RWPE1 (cell line): ENCODE measurements at regions not wholly inside any gene's neighbourhood (a gene's known extent, or its start where the extent isn't known, plus 50 kb on each side); places are given as distances from the start of the nearest gene placed in this dataset.

Experiments used
- CTCF ChIA-PET: fragments of 350-600 bp; sonication (Branson Sonifier 250); formaldehyde crosslinking; extraction: SDS; loops from one replicate; lab custom pipeline; 2021; lab: Yijun Ruan, JAX
- POLR2A ChIA-PET: fragments of 400-600 bp; formaldehyde crosslinking; extraction: SDS; loops from one replicate; lab custom pipeline; 2020; ENCODE audit warnings: antibody characterized with exemption; ENCODE audit not compliant: low non-redundant PET; lab: Yijun Ruan, JAX
- DNase-seq: peaks from one replicate; pipeline ENCODE4 v3.0.0; 2012; ENCODE audit warnings: low spot score
- H3K27ac ChIP-seq: fragments of 450-650 bp; 2 replicates; pipeline ENCODE4 v1.5.1; 2017
- TF ChIP-seq, protein P1 (sequence below): fragments of 450-650 bp; conservative IDR thresholded peaks from 2 replicates; pipeline ENCODE4 v1.5.1; 2017; ENCODE audit warnings: low read depth, mild to moderate bottlenecking

DNA sequence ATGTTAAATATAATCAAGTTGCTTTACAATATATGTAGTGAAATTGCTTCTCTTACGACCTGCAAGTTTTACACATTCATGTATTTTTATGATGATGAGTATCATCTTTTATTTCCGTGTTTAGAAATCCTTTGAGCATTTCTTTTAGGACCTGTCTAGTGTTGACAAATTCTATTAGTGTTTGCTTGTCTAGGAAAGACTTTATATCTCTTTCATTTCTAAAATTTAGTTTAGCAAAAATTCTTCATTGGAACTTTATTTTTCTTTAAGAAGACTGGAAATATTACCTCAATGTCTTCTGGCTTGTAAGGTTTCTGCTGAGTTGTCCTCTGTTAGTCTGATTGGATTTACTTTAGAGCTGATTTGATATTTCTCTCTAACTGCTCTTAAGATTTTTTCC, 920.9 kb upstream of the CTNND2 start:
- no peak for DNase-seq
- CTCF ChIA-PET = no interaction called here
- TF ChIP-seq, protein P1, sequence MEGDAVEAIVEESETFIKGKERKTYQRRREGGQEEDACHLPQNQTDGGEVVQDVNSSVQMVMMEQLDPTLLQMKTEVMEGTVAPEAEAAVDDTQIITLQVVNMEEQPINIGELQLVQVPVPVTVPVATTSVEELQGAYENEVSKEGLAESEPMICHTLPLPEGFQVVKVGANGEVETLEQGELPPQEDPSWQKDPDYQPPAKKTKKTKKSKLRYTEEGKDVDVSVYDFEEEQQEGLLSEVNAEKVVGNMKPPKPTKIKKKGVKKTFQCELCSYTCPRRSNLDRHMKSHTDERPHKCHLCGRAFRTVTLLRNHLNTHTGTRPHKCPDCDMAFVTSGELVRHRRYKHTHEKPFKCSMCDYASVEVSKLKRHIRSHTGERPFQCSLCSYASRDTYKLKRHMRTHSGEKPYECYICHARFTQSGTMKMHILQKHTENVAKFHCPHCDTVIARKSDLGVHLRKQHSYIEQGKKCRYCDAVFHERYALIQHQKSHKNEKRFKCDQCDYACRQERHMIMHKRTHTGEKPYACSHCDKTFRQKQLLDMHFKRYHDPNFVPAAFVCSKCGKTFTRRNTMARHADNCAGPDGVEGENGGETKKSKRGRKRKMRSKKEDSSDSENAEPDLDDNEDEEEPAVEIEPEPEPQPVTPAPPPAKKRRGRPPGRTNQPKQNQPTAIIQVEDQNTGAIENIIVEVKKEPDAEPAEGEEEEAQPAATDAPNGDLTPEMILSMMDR = no peak
- POLR2A ChIA-PET = no interaction called here
- no peak overlapping the region for H3K27ac ChIP-seq

DNA sequence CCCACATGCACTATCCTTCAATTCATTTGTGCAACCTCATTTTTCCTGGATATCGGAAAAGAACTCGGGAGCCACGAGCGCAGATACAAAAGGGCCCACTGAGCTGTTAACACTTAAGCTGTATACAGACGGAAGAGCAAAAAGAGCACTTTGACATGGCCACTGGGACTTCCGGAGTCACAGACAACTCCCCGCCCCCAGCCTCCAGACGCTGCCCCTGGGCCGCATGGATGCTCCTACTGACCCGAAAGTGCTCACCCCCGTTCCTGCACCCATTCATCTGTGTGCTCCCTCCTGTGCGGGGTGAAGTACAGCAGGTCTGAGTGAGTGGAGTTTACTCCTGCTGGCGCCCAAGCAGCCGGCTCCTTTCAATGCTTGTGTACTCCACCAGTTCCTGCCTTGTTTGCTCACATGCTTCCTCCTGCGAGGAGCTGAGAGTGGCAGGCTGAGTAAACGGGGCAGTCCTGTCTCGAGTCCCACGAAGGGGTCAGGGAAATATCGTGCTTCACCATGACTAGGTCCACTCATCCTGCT, 901.0 kb upstream of the CTNND2 start:
- no peak overlapping the region for H3K27ac ChIP-seq
- CTCF ChIA-PET = no interaction called here
- no peak for DNase-seq
- TF ChIP-seq, protein P1 = no peak
- POLR2A ChIA-PET = no interaction called here

DNA sequence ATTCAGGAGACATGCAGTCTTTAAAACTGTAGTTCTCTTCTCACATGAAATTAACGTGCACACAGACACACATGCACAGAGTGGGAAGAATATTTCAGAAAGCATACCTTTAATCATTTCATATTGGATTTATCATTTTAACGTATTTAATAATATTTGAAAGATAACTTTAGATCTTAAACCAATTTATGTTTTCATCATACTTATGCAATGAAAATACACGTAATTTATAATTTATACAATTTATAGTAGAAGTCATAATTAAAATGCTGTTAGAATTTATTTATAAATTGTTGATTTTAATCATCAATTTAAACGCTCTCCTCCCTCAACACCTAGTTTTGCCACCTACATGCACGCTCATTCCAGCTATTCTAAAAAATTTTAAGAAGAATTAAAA, 894.9 kb upstream of the CTNND2 start:
- ChIA-PET POLR2A (no interaction called here), CTCF (no interaction called here)
- DNase-seq = no peak
- TF ChIP-seq, protein P1 = no peak
- H3K27ac ChIP-seq = no peak overlapping the region

DNA sequence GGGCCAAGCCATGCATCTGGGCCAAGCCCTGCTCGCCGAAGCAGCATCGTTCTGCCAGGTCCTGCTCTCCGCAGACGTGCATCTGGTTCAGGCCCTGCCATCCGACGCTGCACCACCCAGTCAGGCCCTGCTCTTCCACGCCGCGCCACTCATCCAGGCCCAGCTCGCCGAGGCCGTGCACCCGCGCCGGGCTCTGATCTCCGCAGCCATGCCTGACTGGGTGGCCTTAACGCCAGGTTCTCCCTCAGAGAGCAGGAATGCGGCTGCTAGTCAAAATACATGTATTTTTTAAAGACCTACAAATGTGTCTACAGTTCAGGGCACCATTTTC, 891.1 kb upstream of the CTNND2 start:
- H3K27ac ChIP-seq = no peak overlapping the region
- CTCF ChIA-PET = no interaction called here
- DNase-seq = no peak
- POLR2A ChIA-PET = no interaction called here
- TF ChIP-seq, protein P1 = no peak

DNA sequence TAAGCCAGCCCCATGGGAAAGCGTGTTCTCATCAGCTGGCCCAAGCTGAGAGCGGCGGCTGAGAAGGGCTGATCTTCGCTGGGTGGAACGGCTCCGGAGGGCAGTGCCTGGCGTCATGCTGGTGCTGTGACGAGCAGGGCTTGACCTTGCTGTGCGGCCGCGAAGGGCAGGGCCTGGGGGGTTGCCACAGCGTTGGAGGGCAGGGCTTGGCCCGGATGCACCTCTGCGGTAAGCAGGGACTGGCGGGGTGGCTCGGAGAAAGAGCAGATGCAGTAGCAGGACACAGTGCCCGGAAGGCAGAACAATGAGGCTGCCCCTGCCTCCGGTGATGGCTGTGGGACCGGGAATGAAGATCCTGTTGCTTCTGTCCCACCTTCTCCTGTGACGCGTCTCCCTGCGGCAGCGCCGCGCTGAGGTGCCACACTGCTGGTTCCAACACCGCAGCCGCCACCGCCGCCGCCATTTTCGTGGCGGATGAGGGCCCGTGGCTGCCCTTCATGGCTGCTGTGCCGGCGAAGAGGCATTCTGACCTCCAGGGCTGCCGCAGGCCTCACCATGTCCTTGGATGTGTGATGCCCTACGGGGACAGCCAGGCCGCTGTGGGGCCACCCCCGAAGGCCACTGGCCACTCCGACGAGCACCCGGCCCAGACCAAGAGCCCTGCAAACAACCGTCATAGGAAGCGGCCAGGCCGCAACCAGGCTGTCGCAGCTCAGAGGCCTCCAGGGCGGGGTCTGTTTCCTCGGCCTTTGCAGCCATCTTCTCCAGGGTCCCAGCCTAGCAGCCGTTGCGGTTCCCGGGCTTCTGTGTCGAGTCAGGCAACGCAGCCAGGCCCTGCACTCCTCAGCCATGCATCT, 890.5 kb upstream of the CTNND2 start:
- ChIA-PET POLR2A (no interaction called here), CTCF (no interaction called here)

DNA sequence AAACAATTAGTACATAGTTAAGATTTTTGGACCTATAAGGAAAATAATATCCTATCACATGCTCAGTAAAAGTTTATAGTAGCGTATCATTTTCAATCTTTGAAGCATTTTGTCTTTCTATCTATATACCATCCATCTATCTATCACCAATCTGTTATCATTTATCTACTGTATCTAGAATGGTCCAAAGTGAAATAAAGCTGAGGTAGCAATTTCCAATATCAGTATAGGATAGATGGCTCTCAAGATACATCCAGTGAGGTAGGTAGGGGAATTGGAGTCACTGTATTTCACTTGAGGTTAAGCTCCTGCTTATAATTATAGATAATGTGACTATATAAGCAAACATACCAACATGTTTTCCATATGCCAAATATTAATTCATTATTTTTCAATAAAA, 889.1 kb upstream of the CTNND2 start:
- CTCF ChIA-PET = interaction anchor here (0.6 kb wide), 1 partner anchor 685 kb away, joined by 3 read pairs; no protein-coding TSS in a partner anchor
- POLR2A ChIA-PET = no interaction called here
- no peak overlapping the region for H3K27ac ChIP-seq
- DNase-seq = no peak
- TF ChIP-seq, protein P1 = no peak

More for the DNA sequence above, 890.5 kb upstream of the CTNND2 start:
- no peak for DNase-seq
- TF ChIP-seq, protein P1 = no peak
- H3K27ac ChIP-seq = no peak overlapping the region
